Renal cortex interstitium (tissue), 11 donors: ENCODE measurements at regions not wholly inside any gene's neighbourhood (a gene's known extent, or its start where the extent isn't known, plus 50 kb on each side); places are given as distances from the start of the nearest gene placed in this dataset.

Source experiments
- DNase-seq, 11 donors: peaks; one replicate each; pipeline ENCODE4 v3.0.0-alpha.2; 2013; ENCODE audit warnings: low read depth in 9 of 11, low spot score in 4 of 11; ENCODE audit errors: extremely low read depth in 1 of 11

DNA sequence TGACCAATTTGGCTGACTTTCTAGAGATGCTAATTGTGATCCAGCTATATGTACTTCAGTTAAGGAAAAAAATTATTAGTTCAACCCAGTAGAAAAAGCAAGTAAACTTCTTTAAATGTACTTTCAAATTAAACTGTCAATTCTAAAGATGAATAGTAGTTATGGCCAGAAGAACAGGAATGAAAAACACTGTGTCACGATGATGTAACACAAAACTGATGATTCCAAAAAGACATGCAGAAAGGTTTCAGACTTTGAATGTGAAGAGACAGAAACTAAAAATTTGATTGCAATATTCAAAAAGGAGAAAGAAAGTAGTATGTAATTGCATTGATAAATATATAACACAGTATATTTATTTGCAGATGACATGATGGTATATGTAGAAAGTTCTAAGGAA, 127.3 kb upstream of the NR4A3 start:
- no peak for DNase-seq

- no peak for DNase-seq
Measured at GRCh38 chr9:99699396-99699795, 122.3 kb upstream of the NR4A3 start.

DNA sequence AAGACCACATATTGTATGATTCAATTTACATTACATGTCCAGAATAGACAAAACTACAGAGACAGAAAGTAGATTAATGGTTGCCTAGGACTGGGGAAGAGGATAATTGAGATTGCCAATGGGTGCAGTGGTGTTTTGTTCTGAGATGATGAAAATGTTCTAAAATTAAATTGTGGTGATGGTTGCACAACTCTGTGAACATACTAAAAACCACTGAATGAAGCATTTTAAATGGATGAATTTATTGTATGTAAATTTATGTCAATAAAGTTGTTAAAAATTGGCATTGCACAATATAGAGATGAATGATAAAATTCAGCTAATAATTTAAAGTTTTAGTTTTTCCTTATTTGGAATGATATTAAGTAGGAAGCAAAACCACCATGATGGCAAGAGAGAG, 109.5 kb upstream of the NR4A3 start:
- no peak for DNase-seq

GRCh38 chr9:99713838-99714306, 107.8 kb upstream of the NR4A3 start:
- no peak for DNase-seq

GRCh38 chr9:99718631-99719030, 103.1 kb upstream of the NR4A3 start:
- DNase-seq, result no peak

GRCh38 chr9:99720455-99721050, 101.1 kb upstream of the NR4A3 start:
- no peak for DNase-seq

GRCh38 chr9:99721898-99722297, 99.8 kb upstream of the NR4A3 start:
- no peak for DNase-seq

DNA sequence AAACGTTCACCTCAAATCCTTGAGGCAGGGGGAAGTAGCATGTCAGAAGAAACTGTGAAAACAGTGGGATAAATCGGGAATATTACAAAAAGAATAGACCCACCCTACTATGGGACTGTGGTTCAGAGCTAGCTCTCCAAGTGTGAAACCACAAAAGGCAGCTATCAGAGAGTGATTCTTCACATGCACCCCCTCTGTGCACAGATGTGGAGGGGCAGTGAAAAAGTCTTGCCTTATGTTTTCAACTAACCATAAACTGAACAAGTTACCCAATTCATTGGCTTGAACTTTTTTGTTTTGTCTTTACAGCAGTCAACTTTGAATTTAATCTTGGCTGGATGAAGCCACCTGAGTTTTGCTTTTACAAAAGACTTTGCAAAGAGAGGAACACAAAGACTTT, 98.8 kb upstream of the NR4A3 start:
- DNase-seq, result no peak

GRCh38 chr9:99724640-99725039, 97.0 kb upstream of the NR4A3 start:
- no peak for DNase-seq

DNA sequence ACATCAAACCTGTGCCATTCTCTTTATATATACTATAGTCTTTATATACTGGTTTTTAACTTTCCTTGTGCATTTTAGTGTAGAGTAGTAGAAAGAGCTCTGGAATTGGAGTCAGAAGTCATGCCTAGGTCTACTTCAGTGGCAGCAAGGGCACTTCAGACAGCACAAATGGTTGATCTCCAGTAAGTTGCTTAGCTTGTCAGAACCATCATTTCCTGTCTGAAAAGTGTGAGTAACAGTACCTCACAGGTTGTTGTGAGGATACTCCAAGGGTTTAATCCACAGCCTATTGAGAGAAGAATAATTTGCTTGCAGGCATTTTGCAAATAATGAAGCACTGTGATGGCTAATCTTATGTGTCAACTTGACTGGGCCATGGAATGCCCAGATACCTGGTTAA, 95.8 kb upstream of the NR4A3 start:
- DNase-seq, result no peak

DNA sequence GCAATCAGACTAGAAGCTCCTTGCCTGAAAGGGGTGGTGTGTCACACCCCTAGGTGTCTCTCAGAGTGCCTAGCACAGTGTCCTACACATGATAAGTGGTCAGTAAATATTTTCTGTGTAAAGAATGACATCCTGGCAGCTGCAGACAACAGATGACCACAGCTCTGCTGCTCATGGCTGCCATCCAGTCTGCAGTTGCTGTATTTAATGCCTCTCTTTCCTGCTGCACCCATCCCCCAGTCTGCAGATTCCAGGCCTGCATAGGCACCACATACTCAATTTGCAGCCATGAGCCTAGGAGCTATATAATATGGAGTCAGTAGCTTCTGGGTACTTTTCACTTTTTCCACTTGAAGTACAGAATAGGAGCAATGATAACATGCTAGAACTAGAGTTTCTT, 94.9 kb upstream of the NR4A3 start:
- no peak for DNase-seq

DNA sequence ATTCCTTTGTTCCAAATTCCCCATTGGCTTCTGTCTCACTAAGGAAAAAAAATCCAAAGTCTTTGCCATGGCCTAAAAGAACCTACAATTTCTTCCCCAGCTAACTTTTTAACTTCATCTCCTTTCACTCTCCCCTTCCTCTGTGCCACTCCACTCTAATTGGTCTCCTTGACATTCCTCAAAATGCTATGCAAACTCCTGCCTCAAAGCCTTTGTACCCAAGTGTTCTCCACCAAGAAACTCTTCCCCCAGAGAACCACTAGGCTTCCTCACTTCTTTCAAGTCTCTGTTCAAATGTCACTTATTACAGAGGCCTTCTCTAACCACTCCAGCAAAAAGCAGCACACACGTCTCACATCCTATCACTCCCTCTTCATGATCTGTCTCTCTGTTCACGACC, 91.6 kb upstream of the NR4A3 start:
- no peak for DNase-seq

- DNase-seq, result no peak
Measured at GRCh38 chr9:99731950-99732349, 89.7 kb upstream of the NR4A3 start.

GRCh38 chr9:99732715-99733114, 89.0 kb upstream of the NR4A3 start:
- DNase-seq, result no peak

DNA sequence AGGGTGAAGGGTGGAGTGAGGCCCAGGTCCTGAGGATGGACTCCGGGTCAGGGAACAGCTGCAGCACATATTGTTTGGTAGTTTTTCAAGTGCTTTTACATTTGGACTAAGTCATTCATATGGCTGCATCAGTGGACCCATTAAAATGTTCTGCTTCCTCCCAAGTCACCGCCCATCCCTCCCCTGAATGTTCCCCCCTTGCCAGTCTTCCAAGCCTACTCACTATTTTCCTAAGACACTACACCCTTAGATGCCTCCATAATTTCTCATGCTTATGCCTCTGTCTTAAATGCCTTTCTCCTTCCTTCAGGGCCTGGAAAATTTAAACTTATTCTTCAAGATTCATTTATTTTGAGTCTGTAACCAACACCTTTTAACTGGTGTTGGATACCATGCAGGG, 86.6 kb upstream of the NR4A3 start:
- DNase-seq, result no peak

- no peak for DNase-seq
Measured at GRCh38 chr9:99736291-99736690, 85.4 kb upstream of the NR4A3 start.

GRCh38 chr9:99737649-99738048, 84.0 kb upstream of the NR4A3 start:
- no peak for DNase-seq

GRCh38 chr9:99743006-99743405, 78.7 kb upstream of the NR4A3 start:
- DNase-seq, result no peak

DNA sequence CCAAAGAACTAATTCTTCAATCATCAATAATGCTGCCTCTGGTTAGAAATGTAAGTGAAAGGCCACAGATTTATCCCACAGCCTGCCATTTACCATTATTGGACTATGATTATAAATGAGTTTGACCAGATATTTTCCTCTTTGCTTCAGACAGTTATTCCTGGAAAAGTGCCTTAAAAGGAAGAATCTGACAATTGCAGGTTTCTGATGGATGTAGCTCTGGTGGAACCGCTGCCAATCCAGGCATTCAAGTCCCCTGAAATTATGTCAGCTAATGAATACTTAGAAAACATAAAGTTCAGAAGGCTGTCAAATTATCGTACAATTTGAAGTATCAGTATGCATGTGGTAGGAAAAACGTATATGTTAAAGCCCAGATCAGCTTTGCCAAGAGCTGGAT, 78.2 kb upstream of the NR4A3 start:
- DNase-seq, result no peak

GRCh38 chr9:99744132-99744531, 77.6 kb upstream of the NR4A3 start:
- no peak for DNase-seq

GRCh38 chr9:99745085-99745484, 76.6 kb upstream of the NR4A3 start:
- no peak for DNase-seq

- DNase-seq, result no peak
Measured at GRCh38 chr9:99746406-99746805, 75.3 kb upstream of the NR4A3 start.
